ENCODE measurements at regions not wholly inside any gene's neighbourhood (a gene's known extent, or its start where the extent isn't known, plus 50 kb on each side); places are given as distances from the start of the nearest gene placed in this dataset.

DNA sequence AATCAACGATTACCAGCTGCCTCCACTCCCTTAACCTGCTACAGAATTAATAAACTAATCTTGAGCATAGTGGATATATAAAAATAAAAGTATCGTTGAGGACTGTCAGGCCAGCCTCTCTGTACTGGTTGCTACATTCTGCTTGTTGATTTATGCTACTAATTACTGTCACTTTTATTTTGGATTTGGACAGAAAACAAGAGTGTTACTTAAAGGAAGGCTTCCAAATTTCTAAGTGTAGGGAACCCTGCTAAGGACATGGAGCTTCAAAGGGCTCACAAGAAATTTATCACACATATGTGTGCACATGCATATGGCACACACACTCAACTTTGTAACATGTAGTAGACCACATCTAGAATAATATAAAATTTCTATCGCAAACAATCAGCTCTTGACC is 141.2 kb upstream of the ANKRD1 start:
- TF ChIP-seq EZH2 (IDR thresholded peaks at IDR 0.05; ENCODE audit: borderline replicate concordance, insufficient read depth, low read depth, low read length, poor library complexity, severe bottlenecking) = no peak
- TF ChIP-seq, protein P1, sequence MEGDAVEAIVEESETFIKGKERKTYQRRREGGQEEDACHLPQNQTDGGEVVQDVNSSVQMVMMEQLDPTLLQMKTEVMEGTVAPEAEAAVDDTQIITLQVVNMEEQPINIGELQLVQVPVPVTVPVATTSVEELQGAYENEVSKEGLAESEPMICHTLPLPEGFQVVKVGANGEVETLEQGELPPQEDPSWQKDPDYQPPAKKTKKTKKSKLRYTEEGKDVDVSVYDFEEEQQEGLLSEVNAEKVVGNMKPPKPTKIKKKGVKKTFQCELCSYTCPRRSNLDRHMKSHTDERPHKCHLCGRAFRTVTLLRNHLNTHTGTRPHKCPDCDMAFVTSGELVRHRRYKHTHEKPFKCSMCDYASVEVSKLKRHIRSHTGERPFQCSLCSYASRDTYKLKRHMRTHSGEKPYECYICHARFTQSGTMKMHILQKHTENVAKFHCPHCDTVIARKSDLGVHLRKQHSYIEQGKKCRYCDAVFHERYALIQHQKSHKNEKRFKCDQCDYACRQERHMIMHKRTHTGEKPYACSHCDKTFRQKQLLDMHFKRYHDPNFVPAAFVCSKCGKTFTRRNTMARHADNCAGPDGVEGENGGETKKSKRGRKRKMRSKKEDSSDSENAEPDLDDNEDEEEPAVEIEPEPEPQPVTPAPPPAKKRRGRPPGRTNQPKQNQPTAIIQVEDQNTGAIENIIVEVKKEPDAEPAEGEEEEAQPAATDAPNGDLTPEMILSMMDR (IDR thresholded peaks at IDR 0.05) = no peak

Measured in B cell (primary cell).